ENCODE measurements at regions not wholly inside any gene's neighbourhood (a gene's known extent, or its start where the extent isn't known, plus 50 kb on each side); places are given as distances from the start of the nearest gene placed in this dataset.

GRCh38 chr14:25615174-25615573 lies 565.2 kb upstream of the STXBP6 start:
- H3K36me3 ChIP-seq, result no peaks in the 10 kb centered on the region
- no peak overlapping the region for H3K4me3 ChIP-seq
- H3K4me1 ChIP-seq, result no peaks in the 10 kb centered on the region
- H3K9me3 ChIP-seq, result peaks cover 0 to 17% (median 5%) of the 10 kb centered on the region in 4 donors
- H3K27me3 ChIP-seq, result no peaks in the 10 kb centered on the region
- intact Hi-C loops (cut with DNase I), result no loop called here
- H3K27ac ChIP-seq (replicated peaks in 1 of 4), result no peak overlapping the region
- TF ChIP-seq POLR2AphosphoS5 (IDR thresholded peaks at IDR 0.05) (no peak), POLR2A (IDR thresholded peaks at IDR 0.05; ENCODE audit: low read depth) (no peak), CTCF (IDR thresholded peaks at IDR 0.05) (no peak), EP300 (IDR thresholded peaks at IDR 0.05) (no peak)
- DNase-seq (ENCODE audit: extremely low spot score), result no peak

- no peaks in the 10 kb centered on the region for H3K27me3 ChIP-seq
- H3K9me3 ChIP-seq, result peaks cover 0 to 4% (median 2%) of the 10 kb centered on the region in 4 donors
- intact Hi-C loops (cut with DNase I), result no loop called here
- no peak overlapping the region for H3K27ac ChIP-seq (replicated peaks in 1 of 4)
- DNase-seq (ENCODE audit: extremely low spot score), result no peak
- H3K4me1 ChIP-seq, result no peaks in the 10 kb centered on the region
- no peaks in the 10 kb centered on the region for H3K36me3 ChIP-seq
- no peak overlapping the region for H3K4me3 ChIP-seq
- 34% methylated on average over 3 of the region's 3 CpGs for WGBS
- no peak for TF ChIP-seq EP300 (IDR thresholded peaks at IDR 0.05)
- no peak for TF ChIP-seq CTCF (IDR thresholded peaks at IDR 0.05)
- TF ChIP-seq POLR2AphosphoS5 (IDR thresholded peaks at IDR 0.05), result no peak
- no peak for TF ChIP-seq POLR2A (IDR thresholded peaks at IDR 0.05; ENCODE audit: low read depth)
Measured at GRCh38 chr14:25607192-25607591, 557.2 kb upstream of the STXBP6 start.

GRCh38 chr14:25602106-25602505 lies 552.2 kb upstream of the STXBP6 start:
- Histone ChIP-seq H3K27ac (replicated peaks in 1 of 4) (no peak overlapping the region), H3K36me3 (no peaks in the 10 kb centered on the region), H3K27me3 (no peaks in the 10 kb centered on the region), H3K4me3 (no peak overlapping the region), H3K4me1 (no peaks in the 10 kb centered on the region), H3K9me3 (peaks cover 0 to 4% (median 2%) of the 10 kb centered on the region in 4 donors)
- WGBS, result 63% methylated on average over 1 of the region's 1 CpG
- TF ChIP-seq POLR2A (IDR thresholded peaks at IDR 0.05; ENCODE audit: low read depth), result no peak
- no peak for TF ChIP-seq EP300 (IDR thresholded peaks at IDR 0.05)
- TF ChIP-seq CTCF (IDR thresholded peaks at IDR 0.05), result no peak
- TF ChIP-seq POLR2AphosphoS5 (IDR thresholded peaks at IDR 0.05), result no peak
- DNase-seq (ENCODE audit: extremely low spot score), result no peak
- intact Hi-C loops (cut with DNase I), result no loop called here

GRCh38 chr14:25588751-25589150 lies 538.8 kb upstream of the STXBP6 start:
- no peak overlapping the region for H3K4me3 ChIP-seq
- no peaks in the 10 kb centered on the region for H3K27me3 ChIP-seq
- 72% methylated on average over 3 of the region's 3 CpGs for WGBS
- no peak overlapping the region for H3K27ac ChIP-seq (replicated peaks in 1 of 4)
- H3K9me3 ChIP-seq, result no peaks in the 10 kb centered on the region
- TF ChIP-seq CTCF (IDR thresholded peaks at IDR 0.05), result no peak
- no peak for TF ChIP-seq POLR2AphosphoS5 (IDR thresholded peaks at IDR 0.05)
- no peak for TF ChIP-seq EP300 (IDR thresholded peaks at IDR 0.05)
- no peak for TF ChIP-seq POLR2A (IDR thresholded peaks at IDR 0.05; ENCODE audit: low read depth)
- no peak for DNase-seq (ENCODE audit: extremely low spot score)
- intact Hi-C loops (cut with DNase I), result no loop called here
- no peaks in the 10 kb centered on the region for H3K4me1 ChIP-seq
- no peaks in the 10 kb centered on the region for H3K36me3 ChIP-seq

GRCh38 chr14:25574628-25575325 lies 524.8 kb upstream of the STXBP6 start:
- TF ChIP-seq POLR2AphosphoS5 (IDR thresholded peaks at IDR 0.05) (no peak), POLR2A (IDR thresholded peaks at IDR 0.05; ENCODE audit: low read depth) (no peak), CTCF (IDR thresholded peaks at IDR 0.05) (no peak), EP300 (IDR thresholded peaks at IDR 0.05) (no peak)
- Histone ChIP-seq H3K4me1 (no peaks in the 10 kb centered on the region), H3K27me3 (no peaks in the 10 kb centered on the region), H3K4me3 (no peak overlapping the region), H3K36me3 (no peaks in the 10 kb centered on the region), H3K9me3 (no peaks in the 10 kb centered on the region), H3K27ac (replicated peaks in 1 of 4) (no peak overlapping the region)
- intact Hi-C loops (cut with DNase I), result no loop called here
- WGBS, result 79% methylated on average over 5 of the region's 5 CpGs
- no peak for DNase-seq (ENCODE audit: extremely low spot score)

Data from esophagus muscularis mucosa (tissue), 4 donors.